ENCODE measurements at regions not wholly inside any gene's neighbourhood (a gene's known extent, or its start where the extent isn't known, plus 50 kb on each side); places are given as distances from the start of the nearest gene placed in this dataset.

GRCh38 chr4:34362654-34363053 lies 1881.7 kb downstream of the ARAP2 start:
- DNase-seq (ENCODE audit: low read depth, low spot score): no peak
- no peak overlapping the region for H3K4me3 ChIP-seq (ENCODE audit: low read depth, low read length)
- TF ChIP-seq, protein P1, sequence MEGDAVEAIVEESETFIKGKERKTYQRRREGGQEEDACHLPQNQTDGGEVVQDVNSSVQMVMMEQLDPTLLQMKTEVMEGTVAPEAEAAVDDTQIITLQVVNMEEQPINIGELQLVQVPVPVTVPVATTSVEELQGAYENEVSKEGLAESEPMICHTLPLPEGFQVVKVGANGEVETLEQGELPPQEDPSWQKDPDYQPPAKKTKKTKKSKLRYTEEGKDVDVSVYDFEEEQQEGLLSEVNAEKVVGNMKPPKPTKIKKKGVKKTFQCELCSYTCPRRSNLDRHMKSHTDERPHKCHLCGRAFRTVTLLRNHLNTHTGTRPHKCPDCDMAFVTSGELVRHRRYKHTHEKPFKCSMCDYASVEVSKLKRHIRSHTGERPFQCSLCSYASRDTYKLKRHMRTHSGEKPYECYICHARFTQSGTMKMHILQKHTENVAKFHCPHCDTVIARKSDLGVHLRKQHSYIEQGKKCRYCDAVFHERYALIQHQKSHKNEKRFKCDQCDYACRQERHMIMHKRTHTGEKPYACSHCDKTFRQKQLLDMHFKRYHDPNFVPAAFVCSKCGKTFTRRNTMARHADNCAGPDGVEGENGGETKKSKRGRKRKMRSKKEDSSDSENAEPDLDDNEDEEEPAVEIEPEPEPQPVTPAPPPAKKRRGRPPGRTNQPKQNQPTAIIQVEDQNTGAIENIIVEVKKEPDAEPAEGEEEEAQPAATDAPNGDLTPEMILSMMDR (IDR thresholded peaks at IDR 0.05; ENCODE audit: low read depth, low read length): no peak
- in situ Hi-C loops (cut with HindIII; ENCODE audit: low sequenced_read_pairs): no loop called here

GRCh38 chr4:34363842-34364241 lies 1880.5 kb downstream of the ARAP2 start:
- H3K4me3 ChIP-seq (ENCODE audit: low read depth, low read length): no peak overlapping the region
- in situ Hi-C loops (cut with HindIII; ENCODE audit: low sequenced_read_pairs): no loop called here
- TF ChIP-seq, protein P1 (IDR thresholded peaks at IDR 0.05; ENCODE audit: low read depth, low read length): no peak
- DNase-seq (ENCODE audit: low read depth, low spot score): no peak

DNA sequence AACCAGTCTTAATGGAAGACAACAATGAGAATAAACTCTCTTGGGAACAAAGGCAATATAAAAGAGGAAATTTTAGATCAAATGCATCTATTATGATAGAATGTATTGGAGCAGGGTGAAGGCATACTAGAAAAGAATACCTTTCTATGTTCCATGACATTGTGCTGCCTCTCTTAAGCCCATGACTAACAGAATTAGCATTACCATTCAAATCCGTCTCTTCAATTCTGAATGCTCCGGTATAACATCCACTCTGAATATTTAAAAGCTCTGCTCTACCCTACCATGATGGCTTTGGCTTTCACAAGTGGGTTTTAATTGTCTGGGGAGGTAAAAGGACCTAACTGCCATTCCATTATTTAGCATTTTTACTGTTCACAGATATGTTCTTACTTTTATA lies 1878.4 kb downstream of the ARAP2 start:
- no peak for DNase-seq (ENCODE audit: low read depth, low spot score)
- in situ Hi-C loops (cut with HindIII; ENCODE audit: low sequenced_read_pairs): no loop called here
- TF ChIP-seq, protein P1 (IDR thresholded peaks at IDR 0.05; ENCODE audit: low read depth, low read length): no peak
- H3K4me3 ChIP-seq (ENCODE audit: low read depth, low read length): no peak overlapping the region

GRCh38 chr4:34371676-34372075 lies 1872.6 kb downstream of the ARAP2 start:
- no peak overlapping the region for H3K4me3 ChIP-seq (ENCODE audit: low read depth, low read length)
- TF ChIP-seq, protein P1 (IDR thresholded peaks at IDR 0.05; ENCODE audit: low read depth, low read length): no peak
- in situ Hi-C loops (cut with HindIII; ENCODE audit: low sequenced_read_pairs): no loop called here
- DNase-seq (ENCODE audit: low read depth, low spot score): no peak

- TF ChIP-seq, protein P1 (IDR thresholded peaks at IDR 0.05; ENCODE audit: low read depth, low read length): no peak
- no peak for DNase-seq (ENCODE audit: low read depth, low spot score)
- no peak overlapping the region for H3K4me3 ChIP-seq (ENCODE audit: low read depth, low read length)
- in situ Hi-C loops (cut with HindIII; ENCODE audit: low sequenced_read_pairs): no loop called here
These were observed 1871.5 kb downstream of the ARAP2 start for GRCh38 chr4:34372815-34373214.

DNA sequence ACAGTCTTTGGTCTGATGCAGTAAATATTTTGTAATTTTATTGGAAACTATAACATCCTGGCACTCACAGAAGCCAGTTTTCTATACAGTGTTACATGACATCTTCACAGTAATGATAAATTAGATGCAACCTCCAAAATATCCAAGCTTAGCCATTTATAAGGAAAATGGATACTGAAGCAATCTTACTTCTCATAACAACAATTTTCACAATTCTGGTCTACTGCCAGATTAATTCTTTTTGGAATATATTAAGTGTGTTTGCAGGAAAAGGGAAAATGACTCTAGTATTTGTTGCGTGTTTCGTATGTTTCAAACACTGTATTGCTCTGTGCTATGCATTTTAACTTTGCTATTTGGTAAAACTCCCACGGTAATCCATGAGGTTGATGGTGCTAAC lies 1870.9 kb downstream of the ARAP2 start:
- DNase-seq (ENCODE audit: low read depth, low spot score): no peak
- H3K4me3 ChIP-seq (ENCODE audit: low read depth, low read length): no peak overlapping the region
- TF ChIP-seq, protein P1 (IDR thresholded peaks at IDR 0.05; ENCODE audit: low read depth, low read length): no peak
- in situ Hi-C loops (cut with HindIII; ENCODE audit: low sequenced_read_pairs): no loop called here

DNA sequence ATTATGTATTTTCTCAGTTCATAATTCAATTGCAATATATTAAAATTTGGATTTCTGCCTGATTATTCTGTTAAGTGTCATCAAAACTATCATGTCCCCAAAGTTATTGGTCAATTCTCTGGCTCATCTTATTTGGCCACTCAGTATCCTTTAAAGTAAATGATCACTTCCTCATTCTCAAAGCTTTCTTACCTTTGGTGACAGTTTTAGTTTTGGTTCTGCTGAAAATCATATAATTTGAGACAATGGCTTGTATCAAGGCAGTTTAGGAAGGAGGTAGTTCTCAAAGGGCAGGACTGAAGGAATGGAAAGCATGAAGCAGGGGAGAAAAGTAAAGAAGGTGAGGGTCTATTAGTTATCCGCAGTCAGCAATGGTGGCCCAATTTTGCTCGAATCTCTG lies 1832.1 kb downstream of the ARAP2 start:
- in situ Hi-C loops (cut with HindIII; ENCODE audit: low sequenced_read_pairs): no loop called here
- H3K4me3 ChIP-seq (ENCODE audit: low read depth, low read length): no peak overlapping the region
- no peak for DNase-seq (ENCODE audit: low read depth, low spot score)
- TF ChIP-seq, protein P1 (IDR thresholded peaks at IDR 0.05; ENCODE audit: low read depth, low read length): no peak

Data from astrocyte of the spinal cord (primary cell).